A549 (cell line): ENCODE measurements at regions not wholly inside any gene's neighbourhood (a gene's known extent, or its start where the extent isn't known, plus 50 kb on each side); places are given as distances from the start of the nearest gene placed in this dataset.

Experiments used
- ELK1 ChIP-seq: fragments of 150-350 bp; IDR thresholded peaks from 2 replicates; pipeline ENCODE4 v1.6.1; 2014; ENCODE audit warnings: low read depth, mild to moderate bottlenecking, low read length
- POLR2A ChIP-seq: IDR thresholded peaks from 2 replicates; pipeline ENCODE4 v1.6.1; 2012; ENCODE audit warnings: mild to moderate bottlenecking, low read length
- SREBF2 ChIP-seq: fragments of 450-650 bp; IDR thresholded peaks from 2 replicates; pipeline ENCODE4 v1.6.1; 2014; ENCODE audit warnings: mild to moderate bottlenecking, moderate library complexity

- TF ChIP-seq ELK1 (no peak), SREBF2 (no peak), POLR2A (no peak)
These were observed 228.0 kb upstream of the SLC14A2 start for GRCh38 chr18:45387229-45387628.
